Thoracic aorta (tissue), 2 donors: ENCODE measurements at regions not wholly inside any gene's neighbourhood (a gene's known extent, or its start where the extent isn't known, plus 50 kb on each side); places are given as distances from the start of the nearest gene placed in this dataset.

Experiments
- ATAC-seq: fragments of 150-250 bp; one replicate; pipeline ENCODE4 v1.8.0; 2017; ENCODE audit warnings: low read depth; ENCODE audit not compliant: insufficient number of reproducible peaks, low FRiP score
- DNase-seq: peaks from one replicate; pipeline ENCODE4 v3.0.0-alpha.2; 2020; ENCODE audit warnings: low spot score
- H3K27ac ChIP-seq, 2 donors: fragments of 200-600 bp; sonication (generic); 1 replicate in 1 of 2; 2 replicates in 1 of 2; pipeline ENCODE4 v1.5.1; 2016; ENCODE audit warnings: mild to moderate bottlenecking in 2 of 2, moderate library complexity in 2 of 2
- H3K27me3 ChIP-seq: fragments of 200-600 bp; sonication (generic); replicated peaks from 2 replicates; pipeline ENCODE4 v1.6.0; 2016; ENCODE audit warnings: mild to moderate bottlenecking; ENCODE audit not compliant: insufficient read depth
- H3K36me3 ChIP-seq: fragments of 200-600 bp; sonication (generic); one replicate; pipeline ENCODE4 v1.5.1; 2016
- H3K4me1 ChIP-seq, 2 donors: fragments of 200-600 bp; sonication (generic); 1 replicate in 1 of 2; 2 replicates in 1 of 2; pipeline versions ENCODE4 v1.5.1 to v1.6.0; 2016; ENCODE audit warnings: low read depth in 2 of 2, mild to moderate bottlenecking in 1 of 2; ENCODE audit not compliant: control insufficient read depth in 1 of 2
- H3K4me3 ChIP-seq: fragments of 200-600 bp; sonication (generic); 2 replicates; pipeline ENCODE4 v1.5.1; 2016; ENCODE audit warnings: mild to moderate bottlenecking
- H3K9me3 ChIP-seq: fragments of 200-600 bp; sonication (generic); 2 replicates; pipeline ENCODE4 v1.5.1; 2016
- TF ChIP-seq, protein P1 (sequence below): fragments of 200-600 bp; sonication (generic); IDR thresholded peaks from one replicate; pipeline ENCODE4 v1.5.1; 2019; ENCODE audit warnings: antibody characterized with exemption

- no peak for ATAC-seq
- Histone ChIP-seq H3K4me1 (peaks cover 0 to under 1% of the 10 kb centered on the region in 2 donors), H3K4me3 (no peak overlapping the region)
Measured at GRCh38 chr1:21355956-21356355, 65.7 kb upstream of the ECE1 start.

DNA sequence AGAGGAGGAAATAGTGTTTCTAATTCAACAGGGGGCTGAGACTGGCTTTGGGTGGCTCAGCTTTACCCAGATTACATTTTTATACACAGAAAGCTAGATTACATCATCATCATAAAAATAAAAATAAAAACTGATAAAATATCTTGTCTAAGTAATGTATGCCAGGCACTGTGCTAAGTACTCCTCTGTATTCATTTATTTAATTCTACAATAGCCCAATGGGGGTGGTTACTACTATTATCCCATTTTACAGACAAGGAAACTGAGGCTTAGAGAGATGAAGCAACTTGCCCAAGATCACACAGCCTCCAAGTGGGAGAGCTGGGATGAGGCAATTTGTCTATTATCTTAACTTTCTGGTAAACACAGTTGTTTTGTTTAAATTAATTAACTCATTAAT, 62.3 kb upstream of the ECE1 start:
- DNase-seq (no peak), ATAC-seq (no peak)
- Histone ChIP-seq H3K27ac (no peak overlapping the region), H3K4me1 (no peaks in the 10 kb centered on the region), H3K9me3 (no peaks in the 10 kb centered on the region), H3K4me3 (no peak overlapping the region), H3K27me3 (no peaks in the 10 kb centered on the region), H3K36me3 (no peaks in the 10 kb centered on the region)
- TF ChIP-seq, protein P1, sequence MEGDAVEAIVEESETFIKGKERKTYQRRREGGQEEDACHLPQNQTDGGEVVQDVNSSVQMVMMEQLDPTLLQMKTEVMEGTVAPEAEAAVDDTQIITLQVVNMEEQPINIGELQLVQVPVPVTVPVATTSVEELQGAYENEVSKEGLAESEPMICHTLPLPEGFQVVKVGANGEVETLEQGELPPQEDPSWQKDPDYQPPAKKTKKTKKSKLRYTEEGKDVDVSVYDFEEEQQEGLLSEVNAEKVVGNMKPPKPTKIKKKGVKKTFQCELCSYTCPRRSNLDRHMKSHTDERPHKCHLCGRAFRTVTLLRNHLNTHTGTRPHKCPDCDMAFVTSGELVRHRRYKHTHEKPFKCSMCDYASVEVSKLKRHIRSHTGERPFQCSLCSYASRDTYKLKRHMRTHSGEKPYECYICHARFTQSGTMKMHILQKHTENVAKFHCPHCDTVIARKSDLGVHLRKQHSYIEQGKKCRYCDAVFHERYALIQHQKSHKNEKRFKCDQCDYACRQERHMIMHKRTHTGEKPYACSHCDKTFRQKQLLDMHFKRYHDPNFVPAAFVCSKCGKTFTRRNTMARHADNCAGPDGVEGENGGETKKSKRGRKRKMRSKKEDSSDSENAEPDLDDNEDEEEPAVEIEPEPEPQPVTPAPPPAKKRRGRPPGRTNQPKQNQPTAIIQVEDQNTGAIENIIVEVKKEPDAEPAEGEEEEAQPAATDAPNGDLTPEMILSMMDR, result no peak

More at GRCh38 chr1:21355956-21356355, 65.7 kb upstream of the ECE1 start:
- Histone ChIP-seq H3K27me3 (no peaks in the 10 kb centered on the region), H3K36me3 (no peaks in the 10 kb centered on the region), H3K9me3 (no peaks in the 10 kb centered on the region), H3K27ac (no peak overlapping the region)
- TF ChIP-seq, protein P1, result no peak
- DNase-seq, result no peak

GRCh38 chr1:21351901-21352300, 61.6 kb upstream of the ECE1 start:
- no peaks in the 10 kb centered on the region for H3K27me3 ChIP-seq
- no peak for ATAC-seq
- no peak overlapping the region for H3K27ac ChIP-seq
- H3K4me3 ChIP-seq, result no peak overlapping the region
- no peak for DNase-seq
- H3K36me3 ChIP-seq, result no peaks in the 10 kb centered on the region
- TF ChIP-seq, protein P1, result no peak
- H3K9me3 ChIP-seq, result no peaks in the 10 kb centered on the region
- H3K4me1 ChIP-seq, result no peaks in the 10 kb centered on the region

DNA sequence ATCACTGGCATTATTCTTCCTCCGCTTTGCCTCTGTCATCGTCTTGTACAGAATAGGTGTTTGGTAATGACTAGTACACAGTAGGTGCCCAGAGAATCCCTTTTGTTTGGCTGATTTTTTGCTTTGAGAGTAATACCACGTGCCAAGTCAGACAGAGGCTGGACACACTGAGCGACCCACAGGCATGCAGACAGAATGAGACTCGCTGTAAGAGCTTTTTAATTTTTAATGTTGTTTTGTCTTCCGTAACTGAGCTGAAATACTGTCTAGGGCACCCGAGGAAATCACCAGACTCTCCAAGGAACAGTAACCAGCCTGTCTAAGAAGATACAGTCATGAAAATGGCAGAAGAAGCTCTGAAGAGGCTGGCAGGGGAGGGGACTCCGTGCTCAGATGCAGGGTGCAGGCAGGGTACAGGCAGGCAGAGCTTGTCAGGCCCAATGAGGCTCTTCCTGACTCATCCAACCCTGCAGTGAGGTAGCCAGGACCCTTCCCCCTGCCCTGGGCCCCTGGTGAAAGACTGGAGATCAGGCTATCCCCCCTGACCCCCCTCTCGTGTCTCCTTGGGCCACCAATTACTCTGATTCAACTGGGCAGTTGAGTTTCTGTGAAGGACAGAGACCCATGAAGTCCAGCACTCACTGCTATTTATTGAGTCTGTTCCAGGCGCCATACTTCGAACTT, 60.1 kb upstream of the ECE1 start:
- Histone ChIP-seq H3K4me3 (no peak overlapping the region), H3K4me1 (peaks cover 0 to 7% of the 10 kb centered on the region in 2 donors), H3K36me3 (no peaks in the 10 kb centered on the region), H3K27me3 (no peaks in the 10 kb centered on the region), H3K27ac (no peak overlapping the region), H3K9me3 (no peaks in the 10 kb centered on the region)
- ATAC-seq (no peak), DNase-seq (no peak)
- TF ChIP-seq, protein P1, result no peak

DNA sequence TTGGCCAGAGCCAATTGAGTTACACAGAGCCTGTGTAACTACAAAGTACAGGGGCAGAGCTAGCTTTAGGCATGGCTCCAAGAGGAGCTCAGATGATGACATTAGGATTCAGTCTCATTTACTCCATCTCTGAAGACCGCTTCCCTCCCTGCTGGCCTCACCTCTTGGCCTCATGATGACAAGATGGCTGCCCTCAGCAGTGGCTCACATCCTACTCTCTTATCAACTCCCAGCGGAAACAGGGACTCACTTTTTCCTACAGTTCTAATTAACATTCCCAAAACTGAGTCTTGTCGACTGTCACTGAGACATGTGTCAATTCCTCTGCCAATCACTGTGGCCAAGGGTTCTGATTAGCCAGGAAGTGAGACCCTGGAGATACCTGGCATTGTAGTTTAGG, 59.4 kb upstream of the ECE1 start:
- Histone ChIP-seq H3K27me3 (no peaks in the 10 kb centered on the region), H3K4me3 (no peak overlapping the region), H3K27ac (no peak overlapping the region), H3K36me3 (no peaks in the 10 kb centered on the region), H3K4me1 (peaks cover 0 to 7% of the 10 kb centered on the region in 2 donors), H3K9me3 (no peaks in the 10 kb centered on the region)
- TF ChIP-seq, protein P1, result no peak
- no peak for DNase-seq
- ATAC-seq, result no peak
